ENCODE measurements at regions not wholly inside any gene's neighbourhood (a gene's known extent, or its start where the extent isn't known, plus 50 kb on each side); places are given as distances from the start of the nearest gene placed in this dataset.

DNA sequence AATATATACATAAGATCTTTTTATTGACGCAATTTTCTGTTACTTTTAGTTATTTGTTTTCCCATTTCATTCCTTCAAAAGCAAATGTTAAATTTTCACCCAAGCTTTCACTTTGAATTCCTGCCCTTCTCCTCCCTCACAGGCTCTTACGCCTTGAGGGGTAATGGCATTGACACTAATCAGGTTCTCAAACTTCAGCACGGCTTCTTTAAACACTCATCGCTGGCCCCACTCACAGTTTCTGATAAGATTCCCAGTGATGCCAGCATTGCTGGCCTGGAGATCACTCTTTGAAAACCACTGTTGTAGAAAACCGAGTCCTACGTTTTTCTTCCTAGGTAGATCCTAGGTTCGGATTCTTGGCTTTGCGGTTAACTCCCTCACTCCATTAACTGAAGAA is 105.6 kb upstream of the EPB41L3 start:
- TF ChIP-seq, protein P1, sequence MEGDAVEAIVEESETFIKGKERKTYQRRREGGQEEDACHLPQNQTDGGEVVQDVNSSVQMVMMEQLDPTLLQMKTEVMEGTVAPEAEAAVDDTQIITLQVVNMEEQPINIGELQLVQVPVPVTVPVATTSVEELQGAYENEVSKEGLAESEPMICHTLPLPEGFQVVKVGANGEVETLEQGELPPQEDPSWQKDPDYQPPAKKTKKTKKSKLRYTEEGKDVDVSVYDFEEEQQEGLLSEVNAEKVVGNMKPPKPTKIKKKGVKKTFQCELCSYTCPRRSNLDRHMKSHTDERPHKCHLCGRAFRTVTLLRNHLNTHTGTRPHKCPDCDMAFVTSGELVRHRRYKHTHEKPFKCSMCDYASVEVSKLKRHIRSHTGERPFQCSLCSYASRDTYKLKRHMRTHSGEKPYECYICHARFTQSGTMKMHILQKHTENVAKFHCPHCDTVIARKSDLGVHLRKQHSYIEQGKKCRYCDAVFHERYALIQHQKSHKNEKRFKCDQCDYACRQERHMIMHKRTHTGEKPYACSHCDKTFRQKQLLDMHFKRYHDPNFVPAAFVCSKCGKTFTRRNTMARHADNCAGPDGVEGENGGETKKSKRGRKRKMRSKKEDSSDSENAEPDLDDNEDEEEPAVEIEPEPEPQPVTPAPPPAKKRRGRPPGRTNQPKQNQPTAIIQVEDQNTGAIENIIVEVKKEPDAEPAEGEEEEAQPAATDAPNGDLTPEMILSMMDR (IDR thresholded peaks at IDR 0.05), result no peak
- TF ChIP-seq POLR2AphosphoS5 (IDR thresholded peaks at IDR 0.05; ENCODE audit: low read depth, low read length) (no peak), TCF7L2 (IDR thresholded peaks at IDR 0.05; ENCODE audit: low read depth, low read length) (no peak), SIN3A (IDR thresholded peaks at IDR 0.05; ENCODE audit: borderline replicate concordance, insufficient read depth, low read depth, low read length) (no peak)
- TF ChIP-seq, protein P2, sequence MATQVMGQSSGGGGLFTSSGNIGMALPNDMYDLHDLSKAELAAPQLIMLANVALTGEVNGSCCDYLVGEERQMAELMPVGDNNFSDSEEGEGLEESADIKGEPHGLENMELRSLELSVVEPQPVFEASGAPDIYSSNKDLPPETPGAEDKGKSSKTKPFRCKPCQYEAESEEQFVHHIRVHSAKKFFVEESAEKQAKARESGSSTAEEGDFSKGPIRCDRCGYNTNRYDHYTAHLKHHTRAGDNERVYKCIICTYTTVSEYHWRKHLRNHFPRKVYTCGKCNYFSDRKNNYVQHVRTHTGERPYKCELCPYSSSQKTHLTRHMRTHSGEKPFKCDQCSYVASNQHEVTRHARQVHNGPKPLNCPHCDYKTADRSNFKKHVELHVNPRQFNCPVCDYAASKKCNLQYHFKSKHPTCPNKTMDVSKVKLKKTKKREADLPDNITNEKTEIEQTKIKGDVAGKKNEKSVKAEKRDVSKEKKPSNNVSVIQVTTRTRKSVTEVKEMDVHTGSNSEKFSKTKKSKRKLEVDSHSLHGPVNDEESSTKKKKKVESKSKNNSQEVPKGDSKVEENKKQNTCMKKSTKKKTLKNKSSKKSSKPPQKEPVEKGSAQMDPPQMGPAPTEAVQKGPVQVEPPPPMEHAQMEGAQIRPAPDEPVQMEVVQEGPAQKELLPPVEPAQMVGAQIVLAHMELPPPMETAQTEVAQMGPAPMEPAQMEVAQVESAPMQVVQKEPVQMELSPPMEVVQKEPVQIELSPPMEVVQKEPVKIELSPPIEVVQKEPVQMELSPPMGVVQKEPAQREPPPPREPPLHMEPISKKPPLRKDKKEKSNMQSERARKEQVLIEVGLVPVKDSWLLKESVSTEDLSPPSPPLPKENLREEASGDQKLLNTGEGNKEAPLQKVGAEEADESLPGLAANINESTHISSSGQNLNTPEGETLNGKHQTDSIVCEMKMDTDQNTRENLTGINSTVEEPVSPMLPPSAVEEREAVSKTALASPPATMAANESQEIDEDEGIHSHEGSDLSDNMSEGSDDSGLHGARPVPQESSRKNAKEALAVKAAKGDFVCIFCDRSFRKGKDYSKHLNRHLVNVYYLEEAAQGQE (IDR thresholded peaks at IDR 0.05; ENCODE audit: insufficient read depth in 1 of 2, low read depth in 2 of 2, low read length in 1 of 2), result no peak

All from Panc1 (cell line).